Activated CD8-positive, alpha-beta memory T cell treated with anti-CD3 and anti-CD28 coated beads for 36 hours (primary cell): ENCODE measurements at regions not wholly inside any gene's neighbourhood (a gene's known extent, or its start where the extent isn't known, plus 50 kb on each side); places are given as distances from the start of the nearest gene placed in this dataset.

Experiments used
- CTCF ChIA-PET: fragments of 350-600 bp; sonication (Branson Sonifier 250); formaldehyde crosslinking; loops from one replicate; lab custom pipeline; 2021; ENCODE audit warnings: antibody characterized with exemption; lab: Charles Lee
- POLR2A ChIA-PET: fragments of 350-600 bp; sonication (Branson Sonifier 250); formaldehyde crosslinking; loops from one replicate; lab custom pipeline; 2021; ENCODE audit warnings: antibody characterized with exemption; lab: Charles Lee

DNA sequence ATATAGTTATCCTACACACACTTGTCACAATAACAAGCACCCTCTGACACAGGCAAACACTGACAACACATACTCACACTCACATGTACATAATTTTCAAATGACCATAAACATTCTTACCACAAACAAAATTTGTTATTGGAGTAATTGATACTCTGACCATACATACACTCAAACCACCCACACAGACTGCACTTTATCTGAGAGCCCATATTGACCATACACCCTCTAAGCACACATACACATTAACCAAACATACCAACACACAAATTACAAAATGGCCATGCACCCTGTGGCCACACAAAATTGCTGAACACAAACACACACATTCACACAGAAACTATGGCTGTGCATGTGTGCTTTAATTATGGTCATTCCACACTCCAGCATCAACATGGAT lies 79.1 kb upstream of the FAM120A start:
- POLR2A ChIA-PET = no interaction called here
- CTCF ChIA-PET = no interaction called here

DNA sequence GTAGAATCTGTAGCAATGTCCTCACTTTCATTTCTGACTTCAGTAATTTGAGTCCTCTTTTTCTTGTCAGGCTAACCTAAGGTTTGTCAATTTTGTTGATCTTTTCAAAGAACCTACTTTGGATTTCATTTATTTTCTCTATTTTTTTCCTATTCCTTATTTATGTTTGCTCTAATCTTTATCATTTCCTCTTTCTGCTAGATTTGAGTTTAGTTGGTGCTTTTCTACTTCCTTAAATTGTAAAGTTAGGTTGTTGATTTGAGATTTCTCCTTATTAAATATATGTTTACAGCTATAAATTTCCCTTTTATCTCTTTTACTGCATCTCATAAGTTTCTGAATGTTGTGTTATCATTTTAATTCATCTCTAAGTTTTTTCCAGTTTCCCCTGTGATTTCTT lies 75.1 kb upstream of the FAM120A start:
- POLR2A ChIA-PET = no interaction called here

DNA sequence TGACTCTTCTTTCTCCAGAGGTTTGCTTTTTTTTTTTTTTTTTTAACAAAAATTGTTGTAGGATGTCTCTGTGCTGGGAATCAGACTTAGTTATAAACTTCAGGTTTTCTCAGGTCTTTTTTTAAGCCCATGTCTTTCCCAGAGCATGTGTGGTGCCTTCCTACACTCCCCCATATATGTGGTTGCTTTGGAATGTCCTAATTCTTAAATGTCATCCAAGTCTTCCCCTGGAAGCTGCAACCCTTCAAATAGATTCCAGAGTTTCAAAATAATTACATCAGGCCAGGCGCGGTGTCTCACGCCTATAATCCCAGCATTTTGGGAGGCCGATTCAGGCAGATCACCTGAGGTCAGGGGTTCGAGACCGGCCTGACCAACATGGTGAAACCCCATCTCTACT lies 73.2 kb upstream of the FAM120A start:
- ChIA-PET POLR2A (no interaction called here), CTCF (interaction anchor here (0.5 to 0.7 kb wide), 2 partner anchors 261 to 1925 kb away, joined by 4 read pairs; no protein-coding TSS in a partner anchor)

More for the DNA sequence above, 75.1 kb upstream of the FAM120A start:
- CTCF ChIA-PET = no interaction called here

DNA sequence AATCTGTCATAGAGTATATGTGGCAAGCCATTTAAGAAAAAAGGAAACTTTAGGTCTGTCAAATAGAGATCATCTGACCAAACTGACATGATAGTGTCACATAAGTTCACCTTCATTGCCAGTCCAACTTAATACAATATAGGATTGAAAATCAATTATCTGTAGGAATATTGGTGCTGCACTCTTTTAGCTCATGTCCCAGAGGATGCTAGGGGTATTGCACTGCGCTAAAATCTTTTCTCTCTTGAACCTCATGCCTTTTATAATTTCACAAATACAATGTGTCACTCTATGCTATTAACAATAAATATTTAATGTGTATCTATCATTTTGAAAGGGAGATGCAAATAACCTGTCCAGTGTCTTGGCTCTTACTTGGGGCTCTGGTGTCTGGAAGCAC lies 72.4 kb upstream of the FAM120A start:
- ChIA-PET POLR2A (no interaction called here), CTCF (no interaction called here)

DNA sequence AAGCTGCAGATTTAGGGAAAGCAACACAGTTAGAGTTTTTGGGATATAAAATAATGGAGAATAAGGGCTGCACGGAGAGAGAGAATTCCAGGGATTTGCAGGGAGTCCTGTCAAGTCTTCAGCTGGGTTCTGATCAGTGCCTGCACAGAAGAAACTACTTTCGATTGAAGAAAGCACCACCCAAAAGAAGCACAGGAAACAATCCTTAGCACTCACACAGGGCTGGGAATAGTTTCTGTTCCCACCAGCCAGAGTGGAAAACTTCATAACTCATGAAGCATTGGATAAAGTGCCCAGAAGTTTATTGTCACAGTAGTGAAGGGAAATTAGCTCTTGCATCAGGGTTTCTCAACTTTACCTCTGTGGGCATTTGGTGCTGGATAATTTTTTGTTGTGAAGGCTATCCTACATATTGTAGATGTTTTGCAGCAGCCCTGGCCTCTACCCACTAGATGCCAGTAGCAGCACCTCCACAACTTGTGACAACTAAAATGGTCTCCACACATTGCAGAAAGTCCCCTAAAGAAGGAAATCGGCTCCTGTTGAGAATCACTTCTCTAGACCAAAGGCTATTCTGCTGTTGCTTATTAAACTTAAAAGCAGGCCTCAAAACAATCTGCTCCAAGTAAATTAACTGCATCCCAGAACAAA lies 71.0 kb upstream of the FAM120A start:
- ChIA-PET CTCF (no interaction called here), POLR2A (interaction anchor here (0.6 kb wide), 1 partner anchor 264 kb away, joined by 3 read pairs; no protein-coding TSS in a partner anchor)

DNA sequence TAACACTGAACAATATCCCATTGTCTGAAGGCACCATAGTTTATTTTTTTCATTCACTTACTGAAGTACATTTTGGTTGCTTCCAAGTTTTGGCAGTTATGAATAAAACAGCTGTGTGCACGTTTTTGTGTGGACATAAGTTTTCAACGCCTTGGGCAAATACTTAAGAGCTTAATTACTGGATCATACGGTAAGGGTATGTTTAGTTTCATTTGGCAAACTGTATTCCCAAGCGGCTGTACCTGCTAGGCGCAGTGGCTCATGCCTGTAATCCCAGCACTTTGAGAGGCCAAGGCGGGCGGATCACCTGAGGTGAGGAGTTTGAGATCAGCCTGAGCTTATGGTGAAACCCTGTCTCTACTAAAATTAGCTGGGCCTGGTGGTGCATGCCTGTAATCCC lies 63.7 kb upstream of the FAM120A start:
- ChIA-PET POLR2A (no interaction called here), CTCF (no interaction called here)

DNA sequence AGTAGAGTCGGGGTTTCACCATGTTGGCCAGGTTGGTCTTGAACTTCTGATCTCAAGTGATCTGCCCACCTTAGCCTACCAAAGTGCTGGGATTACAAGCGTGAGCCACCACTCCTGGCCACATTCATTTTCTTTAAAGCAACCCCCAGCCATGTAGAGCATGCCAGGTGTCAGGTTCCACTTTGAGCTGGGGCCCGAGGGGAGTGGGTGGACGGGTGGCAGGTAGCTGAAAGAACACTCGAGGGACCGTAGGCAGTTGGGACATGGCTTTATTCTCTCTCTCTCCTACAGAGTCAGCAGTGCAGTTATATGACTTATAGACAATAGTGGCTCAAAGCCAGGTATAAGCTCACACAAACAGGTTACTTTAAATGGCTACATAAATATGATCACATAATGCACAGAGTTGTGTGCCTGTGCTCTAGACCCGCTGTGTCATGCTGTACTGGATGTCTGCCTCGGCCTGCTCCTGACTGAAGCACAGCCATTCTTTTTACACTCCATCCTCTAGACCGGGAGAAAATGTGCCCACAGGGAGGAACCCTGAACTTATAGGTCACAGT lies 60.5 kb upstream of the FAM120A start:
- ChIA-PET POLR2A (no interaction called here), CTCF (no interaction called here)

DNA sequence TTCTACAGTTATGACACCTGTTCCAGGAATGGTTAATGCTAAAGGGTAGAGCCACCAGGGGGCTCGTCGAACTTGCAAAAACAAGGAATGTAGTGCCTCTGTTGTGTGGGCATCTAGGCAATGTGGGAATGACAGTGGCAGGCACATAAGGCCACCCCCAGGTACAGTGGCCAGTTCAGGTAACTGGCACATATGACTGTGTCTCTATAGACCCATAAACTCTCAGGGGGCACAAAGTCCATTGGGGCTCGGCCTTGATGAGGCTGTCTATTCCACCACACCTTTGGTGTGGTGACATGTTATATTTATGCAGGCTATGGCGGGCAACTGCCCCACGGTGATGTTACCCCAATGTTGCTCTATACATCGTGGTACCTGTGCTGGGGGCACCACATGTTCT lies 59.6 kb upstream of the FAM120A start:
- CTCF ChIA-PET = no interaction called here

DNA sequence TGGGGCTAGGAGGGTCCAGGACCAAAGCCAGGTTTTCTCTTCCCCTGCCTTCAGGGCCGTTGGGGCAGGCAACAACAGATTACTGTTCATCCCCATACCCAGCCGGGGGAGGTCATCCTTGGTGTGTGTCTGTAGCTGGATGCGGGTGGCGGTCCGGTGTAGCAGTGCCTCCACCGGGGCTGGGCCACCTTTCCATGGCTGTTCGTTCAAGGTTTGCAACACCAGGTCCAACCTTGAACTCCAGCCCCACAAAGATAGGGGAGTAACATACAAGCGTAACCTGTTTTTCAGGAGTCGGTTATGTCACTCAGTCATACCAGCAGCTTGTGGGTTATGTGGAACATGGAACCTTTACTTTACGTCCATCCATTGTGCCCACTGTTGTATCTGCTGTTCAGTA lies 58.5 kb upstream of the FAM120A start:
- ChIA-PET POLR2A (no interaction called here), CTCF (no interaction called here)

More for the DNA sequence above, 59.6 kb upstream of the FAM120A start:
- POLR2A ChIA-PET = no interaction called here
